ENCODE measurements at regions not wholly inside any gene's neighbourhood (a gene's known extent, or its start where the extent isn't known, plus 50 kb on each side); places are given as distances from the start of the nearest gene placed in this dataset.

GRCh38 chr1:29397981-29398380 is 161.7 kb downstream of the PTPRU start:
- no peak overlapping the region for H3K27ac ChIP-seq

GRCh38 chr1:29397256-29397590 is 160.9 kb downstream of the PTPRU start:
- H3K36me3 ChIP-seq, result no peaks in the 10 kb centered on the region
- H3K4me1 ChIP-seq (ENCODE audit: control insufficient read depth in 1 of 2, insufficient read depth in 1 of 2, low read depth in 1 of 2, low read length in 1 of 2), result no peaks in the 10 kb centered on the region
- no peak overlapping the region for H3K27ac ChIP-seq
- H3K4me3 ChIP-seq (ENCODE audit: low read depth in 1 of 2, low read length in 1 of 2), result no peak overlapping the region
- no peaks in the 10 kb centered on the region for H3K9me3 ChIP-seq
- no peak for TF ChIP-seq CTCF (IDR thresholded peaks at IDR 0.05)
- H3K27me3 ChIP-seq, result peaks cover 3% of the 10 kb centered on the region

More at GRCh38 chr1:29397981-29398380, 161.7 kb downstream of the PTPRU start:
- no peak for TF ChIP-seq CTCF (IDR thresholded peaks at IDR 0.05)
- no peaks in the 10 kb centered on the region for H3K36me3 ChIP-seq
- no peaks in the 10 kb centered on the region for H3K4me1 ChIP-seq (ENCODE audit: control insufficient read depth in 1 of 2, insufficient read depth in 1 of 2, low read depth in 1 of 2, low read length in 1 of 2)
- no peak overlapping the region for H3K4me3 ChIP-seq (ENCODE audit: low read depth in 1 of 2, low read length in 1 of 2)
- peaks cover 3% of the 10 kb centered on the region for H3K27me3 ChIP-seq
- H3K9me3 ChIP-seq, result no peaks in the 10 kb centered on the region

- no peak for TF ChIP-seq CTCF (IDR thresholded peaks at IDR 0.05)
Measured at GRCh38 chr1:29396438-29397255, 160.3 kb downstream of the PTPRU start.

GRCh38 chr1:29395736-29396437 is 159.6 kb downstream of the PTPRU start:
- Histone ChIP-seq H3K4me3 (ENCODE audit: low read depth in 1 of 2, low read length in 1 of 2) (no peak overlapping the region), H3K27ac (no peak overlapping the region), H3K4me1 (ENCODE audit: control insufficient read depth in 1 of 2, insufficient read depth in 1 of 2, low read depth in 1 of 2, low read length in 1 of 2) (no peaks in the 10 kb centered on the region), H3K9me3 (no peaks in the 10 kb centered on the region), H3K27me3 (peaks cover 3% of the 10 kb centered on the region), H3K36me3 (no peaks in the 10 kb centered on the region)
- TF ChIP-seq CTCF (IDR thresholded peaks at IDR 0.05), result no peak

More at GRCh38 chr1:29396438-29397255, 160.3 kb downstream of the PTPRU start:
- no peaks in the 10 kb centered on the region for H3K9me3 ChIP-seq
- H3K27ac ChIP-seq, result no peak overlapping the region
- no peaks in the 10 kb centered on the region for H3K4me1 ChIP-seq (ENCODE audit: control insufficient read depth in 1 of 2, insufficient read depth in 1 of 2, low read depth in 1 of 2, low read length in 1 of 2)
- H3K4me3 ChIP-seq (ENCODE audit: low read depth in 1 of 2, low read length in 1 of 2), result no peak overlapping the region
- no peaks in the 10 kb centered on the region for H3K36me3 ChIP-seq
- H3K27me3 ChIP-seq, result peaks cover 3% of the 10 kb centered on the region

GRCh38 chr1:29394521-29395225 is 158.4 kb downstream of the PTPRU start:
- H3K36me3 ChIP-seq, result no peaks in the 10 kb centered on the region
- no peak for TF ChIP-seq CTCF (IDR thresholded peaks at IDR 0.05)
- H3K4me1 ChIP-seq (ENCODE audit: control insufficient read depth in 1 of 2, insufficient read depth in 1 of 2, low read depth in 1 of 2, low read length in 1 of 2), result no peaks in the 10 kb centered on the region
- H3K27me3 ChIP-seq, result peaks cover 3% of the 10 kb centered on the region
- H3K27ac ChIP-seq, result no peak overlapping the region
- no peaks in the 10 kb centered on the region for H3K9me3 ChIP-seq
- H3K4me3 ChIP-seq (ENCODE audit: low read depth in 1 of 2, low read length in 1 of 2), result no peak overlapping the region
